Mammary epithelial cell (primary cell): ENCODE measurements at regions not wholly inside any gene's neighbourhood (a gene's known extent, or its start where the extent isn't known, plus 50 kb on each side); places are given as distances from the start of the nearest gene placed in this dataset.

Experiments used
- CTCF ChIP-seq, 2 donors: IDR thresholded peaks in 1 of 2; conservative IDR thresholded peaks in 1 of 2; 2 replicates each; pipeline ENCODE4 v1.5.1; 2011 to 2012; ENCODE audit warnings: inconsistent platforms in 2 of 2, low read length in 2 of 2, mild to moderate bottlenecking in 2 of 2, control low read depth in 1 of 2, low read depth in 1 of 2; ENCODE audit not compliant: insufficient read depth in 1 of 2; ENCODE audit errors: extremely low read depth in 1 of 2
- EZH2 ChIP-seq: IDR thresholded peaks from 2 replicates; pipeline ENCODE4 v1.6.1; 2012; ENCODE audit warnings: low read length, inconsistent platforms, borderline replicate concordance

- TF ChIP-seq CTCF (conservative IDR thresholded peaks at IDR 0.05 in 1 of 2, IDR thresholded peaks at IDR 0.05 in 1 of 2; ENCODE audit: extremely low read depth in 1 of 2, insufficient read depth in 1 of 2, low read depth in 1 of 2, low read length in 2 of 2) (no peak), EZH2 (no peak)
These were observed 207.0 kb upstream of the DCBLD2 start for GRCh38 chr3:99108508-99108907.
